ENCODE measurements at regions not wholly inside any gene's neighbourhood (a gene's known extent, or its start where the extent isn't known, plus 50 kb on each side); places are given as distances from the start of the nearest gene placed in this dataset.
"Not testable (repeated sequence)": the region's sequence is repeated elsewhere in the genome, so short reads cannot be mapped to it uniquely, and the experiment has no call there.

DNA sequence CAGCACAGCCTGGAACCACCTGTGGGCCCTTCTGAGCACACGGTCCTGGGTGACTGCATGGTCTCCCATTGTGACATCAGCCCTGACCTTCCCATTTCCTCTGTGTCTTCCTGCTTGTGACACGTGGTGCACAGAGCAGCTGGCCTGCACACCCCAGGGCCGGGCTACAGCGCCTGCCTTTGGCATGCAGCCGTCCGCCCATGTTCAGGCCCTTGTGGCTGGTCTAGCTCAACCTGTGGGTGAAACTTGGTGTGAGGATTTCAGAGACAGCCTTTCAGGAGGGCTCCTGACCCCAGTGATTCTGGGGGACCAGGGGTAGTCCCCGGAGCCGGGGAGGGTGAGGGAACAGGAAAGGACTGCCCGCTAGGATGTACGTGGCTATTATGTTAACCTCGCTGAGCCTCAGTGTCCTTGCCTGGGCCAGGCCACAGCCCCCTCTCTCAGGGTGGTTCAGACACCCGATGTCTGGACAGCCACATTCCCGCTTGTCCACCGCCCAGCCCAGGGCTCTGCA is 284.8 kb upstream of the HS6ST1 start:
- 94% methylated on average over 11 of the region's 14 CpGs for WGBS (ENCODE audit: low lambda C conversion rate, missing lambda C conversion rate)
- H3K4me1 ChIP-seq (ENCODE audit: insufficient read depth): no peaks in the 10 kb centered on the region
- H3K4me2 ChIP-seq: no peak overlapping the region
- H3K9me2 ChIP-seq (replicated peaks; ENCODE audit: insufficient read depth): no peaks in the 10 kb centered on the region
- no peaks in the 10 kb centered on the region for H4K20me1 ChIP-seq (ENCODE audit: insufficient read depth, poor library complexity, severe bottlenecking)
- DNase-seq (ENCODE audit: low spot score): no peak
- H3K27me3 ChIP-seq: no peaks in the 10 kb centered on the region
- TF ChIP-seq EZH2 (IDR thresholded peaks at IDR 0.05; ENCODE audit: borderline replicate concordance) (no peak), EZH2phosphoT487 (IDR thresholded peaks at IDR 0.05; ENCODE audit: low read depth, severe bottlenecking, unreplicated experiment) (no peak)
- TF ChIP-seq, protein P1, sequence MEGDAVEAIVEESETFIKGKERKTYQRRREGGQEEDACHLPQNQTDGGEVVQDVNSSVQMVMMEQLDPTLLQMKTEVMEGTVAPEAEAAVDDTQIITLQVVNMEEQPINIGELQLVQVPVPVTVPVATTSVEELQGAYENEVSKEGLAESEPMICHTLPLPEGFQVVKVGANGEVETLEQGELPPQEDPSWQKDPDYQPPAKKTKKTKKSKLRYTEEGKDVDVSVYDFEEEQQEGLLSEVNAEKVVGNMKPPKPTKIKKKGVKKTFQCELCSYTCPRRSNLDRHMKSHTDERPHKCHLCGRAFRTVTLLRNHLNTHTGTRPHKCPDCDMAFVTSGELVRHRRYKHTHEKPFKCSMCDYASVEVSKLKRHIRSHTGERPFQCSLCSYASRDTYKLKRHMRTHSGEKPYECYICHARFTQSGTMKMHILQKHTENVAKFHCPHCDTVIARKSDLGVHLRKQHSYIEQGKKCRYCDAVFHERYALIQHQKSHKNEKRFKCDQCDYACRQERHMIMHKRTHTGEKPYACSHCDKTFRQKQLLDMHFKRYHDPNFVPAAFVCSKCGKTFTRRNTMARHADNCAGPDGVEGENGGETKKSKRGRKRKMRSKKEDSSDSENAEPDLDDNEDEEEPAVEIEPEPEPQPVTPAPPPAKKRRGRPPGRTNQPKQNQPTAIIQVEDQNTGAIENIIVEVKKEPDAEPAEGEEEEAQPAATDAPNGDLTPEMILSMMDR (IDR thresholded peaks at IDR 0.05; ENCODE audit: poor library complexity): no peak
- no peaks in the 10 kb centered on the region for H3K9me3 ChIP-seq (ENCODE audit: low read depth)
- no peak overlapping the region for H3K4me3 ChIP-seq
- no peaks in the 10 kb centered on the region for H3K79me2 ChIP-seq
- H2AFZ ChIP-seq: no peak overlapping the region
- H3K36me3 ChIP-seq (replicated peaks; ENCODE audit: insufficient read depth, low read depth): no peaks in the 10 kb centered on the region
- H3K27ac ChIP-seq: no peak overlapping the region

DNA sequence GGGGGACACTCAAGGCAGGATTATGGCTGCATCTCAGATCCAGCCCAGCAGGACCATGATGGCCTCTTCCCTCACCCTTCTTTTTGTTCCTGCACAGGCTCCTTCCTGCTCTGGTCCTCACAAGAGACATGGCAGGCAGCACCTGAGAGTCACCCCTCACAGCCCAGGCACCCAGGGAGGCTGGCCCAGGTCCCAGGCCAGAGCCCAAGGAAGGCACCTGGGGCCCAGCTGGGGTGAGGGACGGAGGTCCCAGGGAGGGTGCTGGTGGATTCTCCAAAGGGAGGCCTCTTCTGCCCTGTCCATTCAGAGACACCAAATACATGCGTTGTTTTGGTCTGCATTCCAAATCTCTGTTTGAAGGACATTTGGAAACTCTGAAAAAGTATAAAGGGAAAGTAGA is 285.4 kb upstream of the HS6ST1 start:
- WGBS (ENCODE audit: low lambda C conversion rate, missing lambda C conversion rate): 90% methylated on average over 2 of the region's 2 CpGs
- no peaks in the 10 kb centered on the region for H3K9me2 ChIP-seq (replicated peaks; ENCODE audit: insufficient read depth)
- no peak for DNase-seq (ENCODE audit: low spot score)
- H3K4me2 ChIP-seq: no peak overlapping the region
- no peaks in the 10 kb centered on the region for H3K9me3 ChIP-seq (ENCODE audit: low read depth)
- no peaks in the 10 kb centered on the region for H3K79me2 ChIP-seq
- H4K20me1 ChIP-seq (ENCODE audit: insufficient read depth, poor library complexity, severe bottlenecking): no peaks in the 10 kb centered on the region
- H3K36me3 ChIP-seq (replicated peaks; ENCODE audit: insufficient read depth, low read depth): no peaks in the 10 kb centered on the region
- no peak overlapping the region for H3K27ac ChIP-seq
- TF ChIP-seq EZH2phosphoT487 (IDR thresholded peaks at IDR 0.05; ENCODE audit: low read depth, severe bottlenecking, unreplicated experiment) (no peak), EZH2 (IDR thresholded peaks at IDR 0.05; ENCODE audit: borderline replicate concordance) (no peak)
- TF ChIP-seq, protein P1 (IDR thresholded peaks at IDR 0.05; ENCODE audit: poor library complexity): no peak
- no peak overlapping the region for H3K4me3 ChIP-seq
- H3K4me1 ChIP-seq (ENCODE audit: insufficient read depth): no peaks in the 10 kb centered on the region
- H3K27me3 ChIP-seq: no peaks in the 10 kb centered on the region
- H2AFZ ChIP-seq: no peak overlapping the region

DNA sequence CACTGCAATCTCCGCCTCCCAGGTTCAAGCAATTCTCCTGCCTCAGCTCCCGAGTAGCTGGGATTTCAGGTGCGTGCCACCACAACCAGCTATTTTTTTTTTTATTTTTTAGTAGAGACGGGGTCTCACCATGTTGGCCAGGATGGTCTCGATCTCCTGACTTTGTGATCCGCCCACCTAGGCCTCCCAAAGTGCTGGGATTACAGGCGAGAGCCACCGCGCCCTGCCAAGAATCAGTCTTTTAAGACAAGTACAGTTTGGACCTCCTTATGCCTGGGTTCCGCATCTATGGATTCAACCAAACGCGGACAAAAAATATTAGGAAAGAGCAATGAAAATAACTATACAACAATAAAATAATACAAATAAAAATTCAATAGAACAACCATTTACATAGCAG is 285.9 kb upstream of the HS6ST1 start:
- DNase-seq (ENCODE audit: low spot score); H4K20me1 ChIP-seq (ENCODE audit: insufficient read depth, poor library complexity, severe bottlenecking); H3K4me2 ChIP-seq; H3K9me3 ChIP-seq (ENCODE audit: low read depth); H3K27me3 ChIP-seq; H3K9me2 ChIP-seq (replicated peaks; ENCODE audit: insufficient read depth); H3K79me2 ChIP-seq; H3K4me1 ChIP-seq (ENCODE audit: insufficient read depth); H3K4me3 ChIP-seq; H2AFZ ChIP-seq; H3K27ac ChIP-seq; H3K36me3 ChIP-seq (replicated peaks; ENCODE audit: insufficient read depth, low read depth): not testable (repeated sequence)
- 98% methylated on average over 12 of the region's 12 CpGs for WGBS (ENCODE audit: low lambda C conversion rate, missing lambda C conversion rate)

DNA sequence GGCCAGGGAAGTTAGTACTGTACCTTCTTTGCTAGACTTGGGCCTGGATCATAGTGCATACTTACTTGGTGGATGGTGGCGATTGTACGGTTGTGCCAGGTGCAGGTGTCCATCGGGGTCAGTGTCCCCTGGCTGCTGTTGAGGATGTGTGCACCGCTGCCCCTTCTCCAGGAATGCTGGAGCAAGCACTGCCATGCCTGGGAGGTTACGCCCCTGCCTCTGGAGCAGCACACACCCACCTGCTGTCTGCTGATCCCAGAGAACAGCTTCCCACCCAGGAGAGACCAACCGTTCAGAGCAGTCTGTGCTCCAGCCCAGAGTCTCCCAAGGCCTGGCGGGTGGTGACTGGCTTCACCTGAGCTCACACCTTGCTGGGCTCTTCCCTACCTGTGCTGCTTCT is 286.8 kb upstream of the HS6ST1 start:
- Histone ChIP-seq H3K4me1 (ENCODE audit: insufficient read depth) (no peaks in the 10 kb centered on the region), H3K9me2 (replicated peaks; ENCODE audit: insufficient read depth) (no peaks in the 10 kb centered on the region), H3K4me2 (no peak overlapping the region), H3K4me3 (no peak overlapping the region), H3K27me3 (no peaks in the 10 kb centered on the region), H4K20me1 (ENCODE audit: insufficient read depth, poor library complexity, severe bottlenecking) (no peaks in the 10 kb centered on the region), H2AFZ (no peak overlapping the region), H3K36me3 (replicated peaks; ENCODE audit: insufficient read depth, low read depth) (no peaks in the 10 kb centered on the region), H3K79me2 (no peaks in the 10 kb centered on the region), H3K9me3 (ENCODE audit: low read depth) (no peaks in the 10 kb centered on the region), H3K27ac (no peak overlapping the region)
- 93% methylated on average over 7 of the region's 7 CpGs for WGBS (ENCODE audit: low lambda C conversion rate, missing lambda C conversion rate)
- DNase-seq (ENCODE audit: low spot score): no peak
- no peak for TF ChIP-seq EZH2 (IDR thresholded peaks at IDR 0.05; ENCODE audit: borderline replicate concordance)
- TF ChIP-seq, protein P1 (IDR thresholded peaks at IDR 0.05; ENCODE audit: poor library complexity): no peak
- no peak for TF ChIP-seq EZH2phosphoT487 (IDR thresholded peaks at IDR 0.05; ENCODE audit: low read depth, severe bottlenecking, unreplicated experiment)
